PC-3 (cell line): ENCODE measurements at regions not wholly inside any gene's neighbourhood (a gene's known extent, or its start where the extent isn't known, plus 50 kb on each side); places are given as distances from the start of the nearest gene placed in this dataset.

ENCODE experiments used
- CTCF ChIP-seq: fragments of 300-600 bp; sonication (generic); conservative IDR thresholded peaks from 2 replicates; pipeline ENCODE4 v1.5.1; 2017; ENCODE audit warnings: antibody characterized with exemption, low read depth, mild to moderate bottlenecking, low read length
- EZH2 ChIP-seq: fragments of 300-600 bp; sonication (generic); IDR thresholded peaks from one replicate; pipeline ENCODE4 v1.6.1; 2017; ENCODE audit warnings: antibody characterized with exemption, mild to moderate bottlenecking, low read length; ENCODE audit not compliant: unreplicated experiment

GRCh38 chr10:120386896-120387295 lies 70.1 kb upstream of the PLPP4 start:
- no peak for TF ChIP-seq CTCF
- no peak for TF ChIP-seq EZH2
